ENCODE measurements at regions not wholly inside any gene's neighbourhood (a gene's known extent, or its start where the extent isn't known, plus 50 kb on each side); places are given as distances from the start of the nearest gene placed in this dataset.
"Not testable (repeated sequence)": the region's sequence is repeated elsewhere in the genome, so short reads cannot be mapped to it uniquely, and the experiment has no call there.

- DNase-seq: no peak
Observed at GRCh38 chr10:124159153-124159552, 65.8 kb upstream of the CHST15 start.

- DNase-seq: no peak
Observed at GRCh38 chr10:124158592-124158991, 65.2 kb upstream of the CHST15 start.

GRCh38 chr10:124157271-124157681 is 63.9 kb upstream of the CHST15 start:
- DNase-seq: no peak

- DNase-seq: no peak
Observed at GRCh38 chr10:124156524-124157260, 63.3 kb upstream of the CHST15 start.

GRCh38 chr10:124155781-124156435 is 62.5 kb upstream of the CHST15 start:
- no peak for DNase-seq

GRCh38 chr10:124153023-124153826 is 59.8 kb upstream of the CHST15 start:
- DNase-seq: peak; percentile 70

- peak; percentile 3 for DNase-seq
Observed at GRCh38 chr10:124152139-124153022, 59.0 kb upstream of the CHST15 start.

- DNase-seq: no peak
Observed at GRCh38 chr10:124151466-124152095, 58.2 kb upstream of the CHST15 start.

- no peak for DNase-seq
Observed at GRCh38 chr10:124150807-124151417, 57.5 kb upstream of the CHST15 start.

GRCh38 chr10:124150189-124150806 is 56.9 kb upstream of the CHST15 start:
- DNase-seq: no peak

- DNase-seq: peak; percentile 78
Observed at GRCh38 chr10:124149189-124150042, 56.0 kb upstream of the CHST15 start.

- not testable (repeated sequence) for DNase-seq
Observed at GRCh38 chr10:124148509-124149188, 55.3 kb upstream of the CHST15 start.

- no peak for DNase-seq
Observed at GRCh38 chr10:124146483-124146882, 53.1 kb upstream of the CHST15 start.

- no peak for DNase-seq
Observed at GRCh38 chr10:124145109-124145870, 51.9 kb upstream of the CHST15 start.

GRCh38 chr10:124144536-124144935 is 51.1 kb upstream of the CHST15 start:
- no peak for DNase-seq

- DNase-seq: no peak
Observed at GRCh38 chr10:124143721-124144120, 50.3 kb upstream of the CHST15 start.

Data from NCI-H774 (cell line).